GM20000 (cell line): ENCODE measurements at regions not wholly inside any gene's neighbourhood (a gene's known extent, or its start where the extent isn't known, plus 50 kb on each side); places are given as distances from the start of the nearest gene placed in this dataset.

ENCODE experiments used
- DNase-seq: peaks from one replicate; pipeline ENCODE4 v3.0.0; 2012; ENCODE audit warnings: low spot score
- TF ChIP-seq, protein P1 (sequence below): IDR thresholded peaks from 2 replicates; pipeline ENCODE4 v1.5.1; 2012; ENCODE audit warnings: mild to moderate bottlenecking, control low read depth; ENCODE audit errors: extremely low read depth, missing control alignments

DNA sequence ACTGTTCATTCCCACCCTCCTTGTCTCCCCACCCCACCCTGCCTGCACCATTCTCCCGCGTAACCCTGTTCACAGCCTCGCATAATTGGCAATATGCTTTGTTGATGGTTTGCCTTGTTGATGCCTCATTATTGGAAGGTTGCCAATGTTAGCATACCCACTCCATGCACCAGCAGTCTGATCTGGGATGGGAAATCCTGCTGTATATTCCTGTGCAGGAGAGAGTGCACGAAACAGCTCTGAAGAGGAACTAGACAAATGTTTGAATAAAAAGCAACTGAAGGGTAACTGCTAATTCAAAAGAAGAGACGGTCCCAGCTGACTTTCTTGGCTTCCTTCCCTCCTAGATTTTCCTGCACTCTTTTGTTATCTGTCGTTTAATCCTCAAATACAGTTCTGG, 271.7 kb upstream of the TLE4 start:
- no peak for DNase-seq
- TF ChIP-seq, protein P1, sequence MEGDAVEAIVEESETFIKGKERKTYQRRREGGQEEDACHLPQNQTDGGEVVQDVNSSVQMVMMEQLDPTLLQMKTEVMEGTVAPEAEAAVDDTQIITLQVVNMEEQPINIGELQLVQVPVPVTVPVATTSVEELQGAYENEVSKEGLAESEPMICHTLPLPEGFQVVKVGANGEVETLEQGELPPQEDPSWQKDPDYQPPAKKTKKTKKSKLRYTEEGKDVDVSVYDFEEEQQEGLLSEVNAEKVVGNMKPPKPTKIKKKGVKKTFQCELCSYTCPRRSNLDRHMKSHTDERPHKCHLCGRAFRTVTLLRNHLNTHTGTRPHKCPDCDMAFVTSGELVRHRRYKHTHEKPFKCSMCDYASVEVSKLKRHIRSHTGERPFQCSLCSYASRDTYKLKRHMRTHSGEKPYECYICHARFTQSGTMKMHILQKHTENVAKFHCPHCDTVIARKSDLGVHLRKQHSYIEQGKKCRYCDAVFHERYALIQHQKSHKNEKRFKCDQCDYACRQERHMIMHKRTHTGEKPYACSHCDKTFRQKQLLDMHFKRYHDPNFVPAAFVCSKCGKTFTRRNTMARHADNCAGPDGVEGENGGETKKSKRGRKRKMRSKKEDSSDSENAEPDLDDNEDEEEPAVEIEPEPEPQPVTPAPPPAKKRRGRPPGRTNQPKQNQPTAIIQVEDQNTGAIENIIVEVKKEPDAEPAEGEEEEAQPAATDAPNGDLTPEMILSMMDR = no peak

DNA sequence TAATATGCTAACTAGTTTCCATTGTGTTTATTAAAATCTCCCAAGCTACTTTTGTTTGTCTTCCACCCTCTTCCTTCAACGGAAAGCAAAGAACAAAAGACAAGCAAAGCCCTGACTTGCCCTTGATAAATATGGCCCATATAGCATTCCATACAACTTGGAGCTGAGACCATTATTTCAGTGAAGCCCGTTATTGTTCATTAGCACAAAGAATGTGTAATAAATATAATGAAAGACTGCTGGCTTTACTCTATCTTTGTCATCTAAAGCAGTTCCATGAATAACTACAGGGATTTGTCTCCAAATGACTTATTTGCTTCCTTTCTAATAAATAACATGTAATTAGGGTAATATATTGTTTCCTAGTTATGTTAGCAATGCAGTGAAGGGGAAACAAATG, 270.7 kb upstream of the TLE4 start:
- TF ChIP-seq, protein P1 = no peak

DNA sequence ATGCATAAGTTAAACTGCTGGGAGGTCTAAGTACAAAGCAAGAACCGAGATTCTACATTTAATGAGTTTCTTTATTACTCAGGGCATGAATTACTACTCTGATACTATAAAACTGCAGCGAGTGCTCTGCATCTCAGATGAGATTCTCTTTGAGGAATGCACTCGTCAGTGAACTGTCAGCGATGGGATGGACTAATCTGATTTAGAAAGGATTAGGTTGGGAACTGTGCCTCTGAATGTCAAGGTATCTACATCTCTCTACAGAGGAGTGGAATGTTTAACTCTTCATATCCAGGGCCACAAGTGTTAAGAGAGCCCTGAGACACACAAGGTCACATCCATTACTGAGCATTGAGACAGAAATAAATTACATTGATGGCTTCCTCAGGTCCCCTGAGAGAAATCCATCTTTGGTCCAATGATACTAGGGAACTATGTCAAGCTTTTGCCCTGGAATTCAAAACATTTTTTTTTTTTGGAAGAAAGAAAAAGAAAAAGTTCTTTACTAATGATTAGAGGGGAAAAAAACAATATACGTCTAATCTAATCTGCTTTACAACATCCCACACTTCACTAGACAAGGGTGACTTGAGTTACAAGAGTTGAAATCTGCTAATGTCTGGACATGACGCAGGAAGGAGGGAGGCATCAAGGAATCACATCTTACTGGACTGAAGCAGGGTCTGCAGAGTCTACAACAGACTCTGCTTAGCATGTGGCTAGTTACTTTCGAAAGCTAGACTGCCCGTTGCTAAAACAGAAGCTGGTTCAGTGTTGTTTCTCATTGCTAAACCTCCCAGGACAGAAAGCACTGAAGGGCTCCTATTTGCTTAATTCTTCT, 270.0 kb upstream of the TLE4 start:
- TF ChIP-seq, protein P1 = no peak
- no peak for DNase-seq

More for the DNA sequence above, 270.7 kb upstream of the TLE4 start:
- DNase-seq = no peak

DNA sequence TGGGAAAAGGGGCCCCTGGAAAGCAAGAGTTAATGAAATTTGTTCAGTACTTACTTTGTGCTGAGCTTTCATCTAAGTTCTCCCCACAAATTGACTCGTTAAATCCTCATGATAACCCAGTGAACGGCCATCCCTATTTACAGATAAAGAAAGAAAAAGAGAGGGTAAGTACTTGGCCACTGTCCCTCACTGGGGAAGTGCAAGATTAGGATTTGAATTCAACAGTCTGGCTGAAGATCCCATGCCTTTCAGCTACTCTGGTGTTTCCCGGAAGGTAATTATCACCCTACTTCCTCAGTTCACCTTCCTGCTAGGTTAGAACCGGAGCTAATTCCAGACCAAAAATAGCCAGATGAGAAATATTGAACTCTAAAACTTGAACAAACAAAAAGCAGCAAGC, 269.2 kb upstream of the TLE4 start:
- DNase-seq = no peak

DNA sequence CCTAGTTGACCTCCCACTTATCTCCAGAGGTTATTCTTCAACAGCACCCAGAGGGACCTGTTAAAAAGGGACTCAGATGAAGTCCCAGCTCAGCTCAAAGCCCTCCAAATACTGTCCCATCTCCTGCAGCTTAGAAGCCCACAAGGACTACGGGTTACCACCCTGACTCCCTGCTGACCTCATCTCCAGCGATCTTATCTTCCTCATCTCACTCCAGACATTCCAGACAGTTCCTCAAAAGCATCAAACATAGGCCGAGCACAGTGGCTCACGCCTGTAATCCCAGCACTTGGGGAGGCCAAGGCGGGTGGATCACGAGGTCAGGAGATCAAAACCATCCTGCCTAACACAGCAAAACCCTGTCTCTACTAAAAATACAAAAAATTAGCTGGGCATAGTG, 263.8 kb upstream of the TLE4 start:
- no peak for DNase-seq
- TF ChIP-seq, protein P1 = no peak

More for the DNA sequence above, 269.2 kb upstream of the TLE4 start:
- TF ChIP-seq, protein P1 = no peak

DNA sequence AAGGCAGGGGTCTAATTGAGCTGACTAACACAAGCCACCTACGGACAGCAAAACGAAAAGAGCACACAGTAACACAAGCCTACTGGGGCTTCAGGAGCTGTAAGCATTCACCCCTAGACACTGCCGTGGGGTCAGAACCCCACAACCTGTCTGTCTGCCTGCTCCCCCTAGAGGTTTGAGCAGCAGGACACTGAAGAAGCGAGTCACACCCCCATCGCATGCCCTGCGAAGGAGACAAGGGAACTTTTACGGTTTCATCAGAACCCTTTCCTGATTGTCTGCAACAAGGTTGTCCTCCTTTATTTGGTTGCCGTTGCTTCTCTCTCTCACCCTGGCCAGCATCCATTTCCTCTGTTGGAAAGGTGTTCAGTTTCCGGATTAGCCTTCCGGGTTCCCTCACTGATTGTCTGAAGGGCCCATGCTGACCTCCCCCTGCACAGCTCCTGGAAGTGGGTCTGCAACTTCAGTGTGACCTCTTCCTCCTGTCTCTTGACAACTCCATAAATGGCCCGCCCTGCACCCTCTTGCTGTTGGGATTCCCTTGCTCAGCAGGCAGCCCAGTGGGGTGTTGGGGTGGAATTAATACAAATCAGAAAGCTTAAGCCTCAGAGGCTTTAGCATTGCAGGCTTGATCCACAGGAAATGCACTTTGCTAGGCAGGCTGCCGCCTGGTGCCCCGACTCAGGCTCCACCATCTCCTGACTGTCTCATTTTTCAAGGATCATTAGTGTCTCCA, 258.9 kb upstream of the TLE4 start:
- TF ChIP-seq, protein P1 = no peak
- no peak for DNase-seq

DNA sequence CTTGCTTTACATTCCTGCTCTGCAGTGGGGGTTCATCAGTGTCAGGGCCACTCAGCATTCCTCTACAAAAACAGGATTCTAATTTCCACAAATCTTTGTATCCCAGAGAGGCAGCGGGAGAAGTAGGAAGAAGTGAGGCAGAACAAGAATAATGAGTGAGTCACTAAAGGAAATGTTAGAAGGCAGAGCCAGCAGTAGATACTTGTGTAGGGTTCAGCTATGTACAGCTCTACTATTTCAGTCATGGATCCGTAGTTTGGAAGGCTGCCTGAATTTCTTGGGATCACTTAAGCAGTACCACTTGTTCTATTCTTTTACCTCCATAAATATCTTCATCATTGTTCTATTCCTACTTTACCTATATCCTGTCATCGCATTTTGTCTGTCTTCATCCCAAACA, 246.3 kb upstream of the TLE4 start:
- DNase-seq = no peak
- TF ChIP-seq, protein P1 = no peak
